B cell (primary cell): ENCODE measurements at regions not wholly inside any gene's neighbourhood (a gene's known extent, or its start where the extent isn't known, plus 50 kb on each side); places are given as distances from the start of the nearest gene placed in this dataset.

ENCODE experiments used
- ATAC-seq: fragments of 200-7000 bp; cut with Tn5 transposase; one replicate; pipeline ENCODE4 v1.10.0; 2021; ENCODE audit warnings: low read depth, mild to moderate bottlenecking, moderate number of reproducible peaks, moderate library complexity
- CTCF ChIA-PET: fragments of 350-600 bp; sonication (Branson Sonifier 250); formaldehyde crosslinking; loops from one replicate; lab custom pipeline; 2021; ENCODE audit warnings: antibody characterized with exemption, inconsistent platforms; lab: Charles Lee
- POLR2A ChIA-PET: fragments of 350-600 bp; sonication (Branson Sonifier 250); formaldehyde crosslinking; loops from one replicate; lab custom pipeline; 2021; ENCODE audit warnings: antibody characterized with exemption; lab: Charles Lee
- DNase-seq: peaks from one replicate; pipeline ENCODE4 v3.0.0; 2013
- H2AFZ ChIP-seq: 2 replicates; pipeline ENCODE4 v1.6.1; 2012; ENCODE audit warnings: mild to moderate bottlenecking, low read depth, low read length; ENCODE audit not compliant: insufficient read depth, poor library complexity, severe bottlenecking
- H3K27ac ChIP-seq, 2 donors: 1 replicate in 1 of 2; 2 replicates in 1 of 2; pipeline ENCODE4 v1.5.1; 2012 to 2013; ENCODE audit warnings: low read length in 2 of 2, mild to moderate bottlenecking in 2 of 2, moderate library complexity in 1 of 2
- H3K27me3 ChIP-seq, 4 experiments: fragments of 200-600 bp in 1 of 4; sonication (generic) in 1 of 4; replicated peaks in 1 of 4; 1 replicate in 2 of 4; 2 replicates in 2 of 4; pipeline versions ENCODE4 v1.6.1 to v1.7.0; 2013 to 2016; ENCODE audit warnings: low read length in 3 of 4, mild to moderate bottlenecking in 2 of 4, mixed read lengths in 1 of 4, moderate library complexity in 1 of 4; ENCODE audit not compliant: insufficient read depth in 4 of 4, control insufficient read depth in 3 of 4; ENCODE audit errors: control extremely low read depth in 1 of 4
- H3K36me3 ChIP-seq, 2 experiments: replicated peaks in 1 of 2; 1 replicate in 1 of 2; 2 replicates in 1 of 2; pipeline versions ENCODE4 v1.6.1 to v1.7.1; 2013; ENCODE audit warnings: low read length in 1 of 2; ENCODE audit not compliant: insufficient read depth in 2 of 2, control insufficient read depth in 1 of 2; ENCODE audit errors: control extremely low read depth in 1 of 2, extremely low read depth in 1 of 2
- H3K4me1 ChIP-seq, 2 donors: fragments of 200-600 bp in 1 of 2; sonication (generic) in 1 of 2; 1 replicate in 1 of 2; 2 replicates in 1 of 2; pipeline versions ENCODE4 v1.5.1 to v1.6.1; 2013 to 2017; ENCODE audit warnings: low read length in 2 of 2; ENCODE audit not compliant: control insufficient read depth in 2 of 2, insufficient read depth in 2 of 2
- H3K4me2 ChIP-seq: replicated peaks from 2 replicates; pipeline ENCODE3; 2012; ENCODE audit warnings: mild to moderate bottlenecking, low read depth, low read length; ENCODE audit not compliant: poor library complexity, severe bottlenecking
- H3K4me3 ChIP-seq, 5 experiments: fragments of 200-600 bp in 1 of 5; sonication (generic) in 1 of 5; 1 replicate in 3 of 5; 2 replicates in 2 of 5; pipeline versions ENCODE4 v1.5.1 to v1.7.0; 2011 to 2016; ENCODE audit warnings: low read length in 4 of 5, mild to moderate bottlenecking in 4 of 5, low read depth in 2 of 5, control low read depth in 1 of 5, moderate library complexity in 1 of 5; ENCODE audit not compliant: insufficient read depth in 1 of 5; ENCODE audit errors: control extremely low read depth in 1 of 5, extremely low read depth in 1 of 5
- H3K79me2 ChIP-seq: fragments of 200-600 bp; sonication (generic); one replicate; pipeline ENCODE4 v1.6.0; 2016; ENCODE audit warnings: low read length; ENCODE audit not compliant: control insufficient read depth, insufficient read depth
- H3K9ac ChIP-seq: fragments of 200-600 bp; sonication (generic); 2 replicates; pipeline ENCODE4 v1.6.1; 2017; ENCODE audit warnings: mild to moderate bottlenecking, low read length, moderate library complexity
- H3K9me3 ChIP-seq, 3 donors: one replicate each; pipeline versions ENCODE4 v1.6.1 to v1.7.1; 2013; ENCODE audit warnings: low read length in 2 of 3; ENCODE audit not compliant: control insufficient read depth in 2 of 3, insufficient read depth in 1 of 3; ENCODE audit errors: control extremely low read depth in 1 of 3
- H4K20me1 ChIP-seq: 2 replicates; pipeline ENCODE4 v1.6.0; 2012; ENCODE audit warnings: mild to moderate bottlenecking, low read length; ENCODE audit not compliant: insufficient read depth, control insufficient read depth, poor library complexity, severe bottlenecking
- H3K27ac Mint-ChIP-seq: one replicate; pipeline ENCODE4 v1.8.0; 2021; ENCODE audit warnings: mixed read lengths
- H3K27me3 Mint-ChIP-seq: one replicate; pipeline ENCODE4 v1.8.0; 2021; ENCODE audit warnings: mixed read lengths
- H3K4me1 Mint-ChIP-seq: one replicate; pipeline ENCODE4 v1.8.0; 2021; ENCODE audit warnings: mixed read lengths
- H3K4me3 Mint-ChIP-seq: one replicate; pipeline ENCODE4 v1.8.0; 2021; ENCODE audit warnings: mixed read lengths
- H3K9me3 Mint-ChIP-seq: one replicate; pipeline ENCODE4 v1.8.0; 2022; ENCODE audit warnings: mixed read lengths; ENCODE audit not compliant: insufficient read depth
- EZH2 ChIP-seq: IDR thresholded peaks from 2 replicates; pipeline ENCODE4 v1.6.1; 2012; ENCODE audit warnings: borderline replicate concordance, low read depth, mild to moderate bottlenecking, moderate library complexity, low read length; ENCODE audit not compliant: insufficient read depth, poor library complexity, severe bottlenecking
- WGBS: methylation state at CpG from one replicate; pipeline ENCODE4 v1.1.5; 2013; ENCODE audit warnings: missing lambda C conversion rate; ENCODE audit not compliant: insufficient coverage; 5-methylcytosine and 5-hydroxymethylcytosine counted together
- intact Hi-C: fragments of 100-400 bp; cut with micrococcal nuclease; formaldehyde crosslinking; loops from one replicate; pipeline ENCODE4 v1.10.0; 2022
- TF ChIP-seq, protein P1 (sequence below): fragments of 200-600 bp; IDR thresholded peaks from one replicate; pipeline ENCODE4 v1.8.0; 2022; ENCODE audit warnings: antibody characterized with exemption, mild to moderate bottlenecking

DNA sequence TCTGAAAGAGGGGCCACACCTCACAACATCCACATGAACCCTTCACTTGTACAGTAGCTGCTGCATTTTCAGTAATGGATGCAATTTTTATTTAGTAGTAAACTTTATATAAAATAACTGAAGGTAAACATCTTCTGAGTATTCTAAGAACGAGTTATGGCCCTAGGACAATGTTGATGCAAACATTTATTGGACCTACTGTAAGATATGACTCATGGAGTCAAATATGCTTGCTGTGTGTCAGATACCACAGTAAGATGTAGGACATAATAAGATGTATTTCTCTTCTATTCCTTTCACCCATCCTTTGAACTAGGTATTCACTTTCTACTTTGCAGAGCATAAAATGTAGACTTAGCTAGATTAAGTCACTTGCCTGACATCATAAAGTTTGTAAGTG lies 87.6 kb downstream of the TEX13C start:
- intact Hi-C loops, result no loop called here
- Histone ChIP-seq H3K36me3 (no peaks in the 10 kb centered on the region), H3K79me2 (no peaks in the 10 kb centered on the region), H4K20me1 (no peaks in the 10 kb centered on the region), H3K4me1 (no peaks in the 10 kb centered on the region), H3K27me3 (no peaks in the 10 kb centered on the region), H3K27ac (no peak overlapping the region), H2AFZ (no peak overlapping the region), H3K9me3 (no peaks in the 10 kb centered on the region), H3K9ac (no peak overlapping the region), H3K4me2 (no peak overlapping the region), H3K4me3 (no peak overlapping the region)
- Mint-ChIP-seq H3K27ac (no peak overlapping the region), H3K4me3 (no peak overlapping the region), H3K4me1 (no peaks in the 10 kb centered on the region), H3K27me3 (no peaks in the 10 kb centered on the region), H3K9me3 (no peaks in the 10 kb centered on the region)
- POLR2A ChIA-PET, result no interaction called here
- no CpG with 5 or more reads among the region's 1 CpG for WGBS
- TF ChIP-seq, protein P1, sequence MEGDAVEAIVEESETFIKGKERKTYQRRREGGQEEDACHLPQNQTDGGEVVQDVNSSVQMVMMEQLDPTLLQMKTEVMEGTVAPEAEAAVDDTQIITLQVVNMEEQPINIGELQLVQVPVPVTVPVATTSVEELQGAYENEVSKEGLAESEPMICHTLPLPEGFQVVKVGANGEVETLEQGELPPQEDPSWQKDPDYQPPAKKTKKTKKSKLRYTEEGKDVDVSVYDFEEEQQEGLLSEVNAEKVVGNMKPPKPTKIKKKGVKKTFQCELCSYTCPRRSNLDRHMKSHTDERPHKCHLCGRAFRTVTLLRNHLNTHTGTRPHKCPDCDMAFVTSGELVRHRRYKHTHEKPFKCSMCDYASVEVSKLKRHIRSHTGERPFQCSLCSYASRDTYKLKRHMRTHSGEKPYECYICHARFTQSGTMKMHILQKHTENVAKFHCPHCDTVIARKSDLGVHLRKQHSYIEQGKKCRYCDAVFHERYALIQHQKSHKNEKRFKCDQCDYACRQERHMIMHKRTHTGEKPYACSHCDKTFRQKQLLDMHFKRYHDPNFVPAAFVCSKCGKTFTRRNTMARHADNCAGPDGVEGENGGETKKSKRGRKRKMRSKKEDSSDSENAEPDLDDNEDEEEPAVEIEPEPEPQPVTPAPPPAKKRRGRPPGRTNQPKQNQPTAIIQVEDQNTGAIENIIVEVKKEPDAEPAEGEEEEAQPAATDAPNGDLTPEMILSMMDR, result no peak
- no peak for TF ChIP-seq EZH2
- CTCF ChIA-PET, result no interaction called here
- ATAC-seq (no peak), DNase-seq (no peak)

DNA sequence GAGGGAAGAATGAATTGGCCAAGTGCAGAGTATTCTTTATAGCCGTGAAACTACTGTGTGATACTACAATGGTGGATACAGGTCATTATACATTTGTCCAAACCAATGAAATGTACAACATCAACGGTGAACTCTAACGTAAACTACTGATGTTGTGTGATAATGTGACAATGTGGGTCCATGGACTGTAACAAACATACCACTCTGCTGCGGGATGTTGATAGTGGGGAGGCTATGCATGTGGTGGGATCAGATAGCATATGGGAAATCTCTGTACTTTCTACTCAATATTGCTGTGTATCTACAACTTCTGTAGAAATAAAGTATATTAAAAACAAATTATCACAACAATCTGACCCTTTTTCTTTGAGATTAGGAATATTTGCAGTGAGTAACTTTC lies 101.1 kb downstream of the TEX13C start:
- DNase-seq (no peak), ATAC-seq (no peak)
- Histone ChIP-seq H3K4me3 (no peak overlapping the region), H3K27ac (no peak overlapping the region), H3K9me3 (no peaks in the 10 kb centered on the region), H4K20me1 (no peaks in the 10 kb centered on the region), H2AFZ (no peak overlapping the region), H3K36me3 (no peaks in the 10 kb centered on the region), H3K9ac (no peak overlapping the region), H3K4me1 (no peaks in the 10 kb centered on the region), H3K4me2 (no peak overlapping the region), H3K79me2 (no peaks in the 10 kb centered on the region), H3K27me3 (no peaks in the 10 kb centered on the region)
- no peaks in the 10 kb centered on the region for H3K4me1 Mint-ChIP-seq
- no peaks in the 10 kb centered on the region for H3K27me3 Mint-ChIP-seq
- ChIA-PET POLR2A (no interaction called here), CTCF (no interaction called here)
- H3K9me3 Mint-ChIP-seq, result no peaks in the 10 kb centered on the region
- H3K27ac Mint-ChIP-seq, result no peak overlapping the region
- no peak overlapping the region for H3K4me3 Mint-ChIP-seq
- TF ChIP-seq EZH2, result no peak
- TF ChIP-seq, protein P1, result no peak
- no CpG with 5 or more reads among the region's 4 CpGs for WGBS
- intact Hi-C loops, result no loop called here
